HepG2 (cell line): ENCODE measurements at regions not wholly inside any gene's neighbourhood (a gene's known extent, or its start where the extent isn't known, plus 50 kb on each side); places are given as distances from the start of the nearest gene placed in this dataset.

Experiments used
- ATAC-seq: fragments of 200-7000 bp; cut with Tn5 transposase; 3 replicates; pipeline ENCODE4 v1.9.1; 2020; ENCODE audit warnings: mild to moderate bottlenecking, moderate library complexity
- BruUV-seq: library from RNA; stranded (reverse); fragments of 400-500 nt; replicated peaks from 2 replicates; lab custom pipeline; 2021; lab: Mats Ljungman, UMichigan
- CTCF ChIA-PET: fragments of 300-600 bp; formaldehyde crosslinking; extraction: SDS; loops from one replicate; lab custom pipeline; 2021; ENCODE audit warnings: low total read pairs, inconsistent platforms, low intra/inter-chr PET ratio; lab: Yijun Ruan, JAX
- POLR2A ChIA-PET: fragments of 350-600 bp; sonication (Branson Sonifier 250); formaldehyde crosslinking; loops from one replicate; lab custom pipeline; 2020; ENCODE audit warnings: antibody characterized with exemption, inconsistent platforms; lab: Yijun Ruan, JAX
- DNase-seq: peaks from one replicate; pipeline ENCODE4 v3.0.0-alpha.2; 2015; ENCODE audit warnings: low spot score
- FAIRE-seq: peaks from 3 replicates; lab custom pipeline; 2011; peaks lifted over from hg19 to GRCh38; lab: Jason Lieb, UNC
- H2AFZ ChIP-seq: one replicate; pipeline ENCODE4 v1.6.1; 2011; ENCODE audit warnings: low read length, inconsistent platforms
- H3K27ac ChIP-seq: fragments of 300-600 bp; 3 replicates; pipeline ENCODE4 v1.8.0; 2011; ENCODE audit warnings: mixed run types, mild to moderate bottlenecking, mixed read lengths, low read length, inconsistent platforms; ENCODE audit not compliant: insufficient read depth; ENCODE audit errors: extremely low read length
- H3K27me3 ChIP-seq, 2 experiments: fragments of 200-600 bp in 1 of 2; 2 replicates in 1 of 2; 3 replicates in 1 of 2; pipeline versions ENCODE4 v1.6.0 to v1.8.0; 2011; ENCODE audit warnings: low read length in 2 of 2, mild to moderate bottlenecking in 2 of 2, moderate library complexity in 2 of 2, inconsistent platforms in 1 of 2; ENCODE audit not compliant: insufficient read depth in 2 of 2, control insufficient read depth in 1 of 2
- H3K36me3 ChIP-seq, 2 experiments: fragments of 200-600 bp in 1 of 2; replicated peaks in 1 of 2; 2 replicates in 1 of 2; 3 replicates in 1 of 2; pipeline versions ENCODE4 v1.5.1 to v1.8.0; 2011; ENCODE audit warnings: low read length in 2 of 2, inconsistent platforms in 1 of 2; ENCODE audit not compliant: insufficient read depth in 2 of 2, control insufficient read depth in 1 of 2
- H3K4me1 ChIP-seq: 2 replicates; pipeline ENCODE4 v1.5.1; 2012; ENCODE audit warnings: low read length, inconsistent platforms; ENCODE audit not compliant: insufficient read depth
- H3K4me2 ChIP-seq: 2 replicates; pipeline ENCODE4 v1.6.0; 2011; ENCODE audit warnings: low read depth, low read length, inconsistent platforms
- H3K4me3 ChIP-seq, 3 experiments: fragments of 200-600 bp in 1 of 3; sonication (generic), shearing (Covaris generic) in 1 of 3; replicated peaks in 1 of 3; 2 replicates each; pipeline ENCODE4 v1.5.1; 2011 to 2016; ENCODE audit warnings: low read length in 3 of 3, inconsistent platforms in 2 of 3, low read depth in 2 of 3, mild to moderate bottlenecking in 2 of 3, control low read depth in 1 of 3, mixed read lengths in 1 of 3; ENCODE audit not compliant: insufficient read depth in 1 of 3
- H3K79me2 ChIP-seq: one replicate; pipeline ENCODE4 v1.6.1; 2011; ENCODE audit warnings: low read length, inconsistent platforms; ENCODE audit not compliant: insufficient read depth
- H3K9ac ChIP-seq: 2 replicates; pipeline ENCODE4 v1.6.0; 2011; ENCODE audit warnings: mild to moderate bottlenecking, low read depth, low read length, inconsistent platforms; ENCODE audit not compliant: insufficient read depth
- H3K9me3 ChIP-seq: 2 replicates; pipeline ENCODE4 v1.5.1; 2012; ENCODE audit warnings: mild to moderate bottlenecking, low read length
- H4K20me1 ChIP-seq: 2 replicates; pipeline ENCODE4 v1.6.0; 2011; ENCODE audit warnings: inconsistent platforms, mild to moderate bottlenecking, low read length, moderate library complexity; ENCODE audit not compliant: insufficient read depth
- MAFF ChIP-seq: IDR thresholded peaks from 2 replicates; pipeline ENCODE4 v1.6.1; 2011; ENCODE audit warnings: low read depth, low read length, improper control_type of control experiment
- MAFK ChIP-seq, 2 experiments: IDR thresholded peaks in 1 of 2; conservative IDR thresholded peaks in 1 of 2; 2 replicates each; pipeline ENCODE4 v1.6.1; 2011; ENCODE audit warnings: improper control_type of control experiment in 2 of 2, low read length in 2 of 2
- MED13 ChIP-seq: sonication (generic); formaldehyde crosslinking; IDR thresholded peaks from 2 replicates; pipeline ENCODE4 v1.5.0; 2020; ENCODE audit warnings: missing genetic modification reagents
- MTF1 ChIP-seq: sonication (generic); formaldehyde crosslinking; IDR thresholded peaks from 2 replicates; pipeline ENCODE4 v1.5.0; 2020; ENCODE audit warnings: missing genetic modification reagents
- ZNF83 ChIP-seq: sonication (generic); formaldehyde crosslinking; IDR thresholded peaks from 2 replicates; pipeline ENCODE4 v1.4.0; 2020; ENCODE audit warnings: missing genetic modification reagents, mild to moderate bottlenecking, borderline replicate concordance
- WGBS: methylation state at CpG from one replicate; pipeline ENCODE4 v1.1.6; 2017; ENCODE audit warnings: low lambda C conversion rate; 5-methylcytosine and 5-hydroxymethylcytosine counted together
- in situ Hi-C: cut with HindIII; loops from 2 replicates; pipeline ENCODE4 v1.10.0; 2017; ENCODE audit warnings: low pct_unique_long_range_greater_than_20kb; ENCODE audit not compliant: extremely low pct_ligation_motif_present
- intact Hi-C: fragments of 100-400 bp; cut with micrococcal nuclease; formaldehyde crosslinking; loops from one replicate; pipeline ENCODE4 v1.10.0; 2022; ENCODE audit not compliant: unreplicated experiment

- no peaks in the 10 kb centered on the region for H3K9me3 ChIP-seq
- TF ChIP-seq ZNF83: no peak
- no peak for TF ChIP-seq MED13 (CRISPR knock-in tag)
- TF ChIP-seq, all 625 proteins: peak for 0
- DNase-seq: no peak
- Histone ChIP-seq H3K4me3 (no peak overlapping the region), H3K9ac (no peak overlapping the region), H3K36me3 (no peaks in the 10 kb centered on the region), H3K4me1 (no peaks in the 10 kb centered on the region), H3K27me3 (peaks cover 4 to 67% of the 10 kb centered on the region in 2 experiments; a peak in 4 of 5 replicates), H2AFZ (no peak overlapping the region), H3K27ac (no peak overlapping the region), H3K79me2 (no peaks in the 10 kb centered on the region), H4K20me1 (peaks cover 14% of the 10 kb centered on the region), H3K4me2 (no peak overlapping the region)
- ChIA-PET CTCF (no interaction called here), POLR2A (no interaction called here)
- no TSS peak for BruUV-seq
- intact Hi-C loops: no loop called here
- 12% methylated on average over 11 of the region's 14 CpGs for WGBS
- FAIRE-seq: no peak
- in situ Hi-C loops: no loop called here
- ATAC-seq: no peak
These were observed 195.6 kb downstream of the RPLP1 start for GRCh38 chr15:69648212-69648611.

DNA sequence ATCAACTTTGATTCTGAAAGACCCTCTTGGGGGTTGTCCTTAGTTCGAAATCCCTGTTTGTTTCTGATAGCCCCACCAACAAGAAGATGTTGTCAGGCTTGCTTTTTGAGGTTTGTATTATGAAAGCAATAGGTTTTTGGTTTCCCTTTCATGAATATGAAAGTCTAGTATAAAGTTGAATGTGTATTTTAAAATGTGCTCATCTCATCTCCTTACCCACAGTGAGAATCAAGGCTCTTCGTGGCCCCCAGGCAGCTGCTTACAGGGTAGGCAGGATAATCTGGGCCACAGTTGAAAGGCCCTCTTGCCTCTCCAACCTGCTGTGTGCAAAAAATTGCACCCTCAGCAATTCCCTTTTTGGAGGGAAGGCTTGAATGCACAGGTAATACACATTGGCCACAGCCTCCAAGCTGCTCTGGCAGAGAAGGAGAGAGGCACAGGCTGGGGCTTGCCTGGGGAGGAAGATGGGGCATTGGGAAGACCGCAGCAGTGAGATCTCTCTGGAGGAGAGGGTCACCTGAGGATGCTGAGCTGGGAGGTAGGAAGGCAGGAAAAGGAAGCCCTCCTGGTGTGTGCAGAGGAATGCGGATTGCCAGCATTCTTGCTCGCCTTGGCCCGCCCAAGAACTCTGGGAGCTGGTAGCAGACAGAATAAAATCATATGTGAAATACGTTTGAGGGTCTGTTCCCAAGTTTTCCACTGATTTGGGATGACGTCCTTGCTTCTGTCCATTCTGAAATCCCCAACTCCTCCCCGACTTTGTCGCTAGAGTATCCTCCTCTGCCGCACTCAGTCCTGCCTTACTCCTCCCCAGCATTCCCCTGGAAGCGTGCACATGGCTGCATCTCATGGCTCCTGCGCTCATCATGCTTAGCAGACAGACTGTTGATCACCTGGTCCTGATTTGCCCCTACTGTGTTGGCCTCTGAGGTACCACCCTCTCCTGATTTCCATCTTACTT is 196.4 kb downstream of the RPLP1 start:
- no peak overlapping the region for H3K4me3 ChIP-seq
- ATAC-seq (no peak), FAIRE-seq (no peak), DNase-seq (no peak)
- ChIA-PET POLR2A (no interaction called here), CTCF (no interaction called here)
- no peaks in the 10 kb centered on the region for H3K36me3 ChIP-seq
- no peaks in the 10 kb centered on the region for H3K9me3 ChIP-seq
- H3K27me3 ChIP-seq: peaks cover 4 to 75% of the 10 kb centered on the region in 2 experiments; a peak in 4 of 5 replicates
- peak; percentile 89 for TF ChIP-seq MAFF
- no peak for TF ChIP-seq MTF1 (CRISPR knock-in tag)
- TF ChIP-seq MAFK (conservative IDR thresholded peaks at IDR 0.05 in 1 of 2, IDR thresholded peaks at IDR 0.05 in 1 of 2; ENCODE audit: low read length in 2 of 2): peak; percentile 92 to 93
- no peak overlapping the region for H3K27ac ChIP-seq
- H4K20me1 ChIP-seq: peaks cover 14% of the 10 kb centered on the region
- WGBS: 3% methylated on average over 12 of the region's 13 CpGs
- H3K4me2 ChIP-seq: no peak overlapping the region
- H3K9ac ChIP-seq: no peak overlapping the region
- H3K79me2 ChIP-seq: no peaks in the 10 kb centered on the region
- H3K4me1 ChIP-seq: no peaks in the 10 kb centered on the region
- in situ Hi-C loops: no loop called here
- intact Hi-C loops: no loop called here
- no TSS peak for BruUV-seq
- no peak overlapping the region for H2AFZ ChIP-seq
